A549 (cell line): ENCODE measurements at regions not wholly inside any gene's neighbourhood (a gene's known extent, or its start where the extent isn't known, plus 50 kb on each side); places are given as distances from the start of the nearest gene placed in this dataset.

Experiments used
- CHD2 ChIP-seq: fragments of 150-350 bp; IDR thresholded peaks from 2 replicates; pipeline ENCODE4 v1.6.1; 2014; ENCODE audit warnings: low read length; ENCODE audit not compliant: partially characterized antibody
- CTCF ChIP-seq: fragments of >200 bp; sonication (Bioruptor Twin); formaldehyde crosslinking; IDR thresholded peaks from 3 replicates; pipeline ENCODE4 v1.5.1; 2016
- EP300 ChIP-seq, 2 experiments: fragments of >200 bp; sonication (Bioruptor Twin); formaldehyde crosslinking; IDR thresholded peaks; 2 replicates in 1 of 2; 3 replicates in 1 of 2; pipeline ENCODE4 v1.6.1; 2016 to 2017
- POLR2A ChIP-seq: IDR thresholded peaks from 2 replicates; pipeline ENCODE4 v1.6.1; 2012; ENCODE audit warnings: mild to moderate bottlenecking, low read length
- POLR2AphosphoS2 ChIP-seq: conservative IDR thresholded peaks from 2 replicates; pipeline ENCODE4 v1.6.1; 2012; ENCODE audit warnings: low read length, improper control_type of control experiment, inconsistent platforms
- RCOR1 ChIP-seq: fragments of 150-350 bp; IDR thresholded peaks from 2 replicates; pipeline ENCODE4 v1.6.1; 2014; ENCODE audit warnings: antibody characterized with exemption, low read length, low read depth
- TF ChIP-seq, protein P1 (sequence below): fragments of >200 bp; sonication (Bioruptor Twin); formaldehyde crosslinking; IDR thresholded peaks from 3 replicates; pipeline ENCODE4 v1.6.1; 2016

GRCh38 chr14:61893371-61893940 is 131.2 kb downstream of the SNAPC1 start:
- no peak for TF ChIP-seq POLR2A
- TF ChIP-seq CTCF = no peak
- TF ChIP-seq RCOR1 = no peak
- TF ChIP-seq CHD2 = no peak
- no peak for TF ChIP-seq EP300 (IDR thresholded peaks at IDR 0.05)
- no peak for TF ChIP-seq POLR2AphosphoS2
- TF ChIP-seq, protein P1, sequence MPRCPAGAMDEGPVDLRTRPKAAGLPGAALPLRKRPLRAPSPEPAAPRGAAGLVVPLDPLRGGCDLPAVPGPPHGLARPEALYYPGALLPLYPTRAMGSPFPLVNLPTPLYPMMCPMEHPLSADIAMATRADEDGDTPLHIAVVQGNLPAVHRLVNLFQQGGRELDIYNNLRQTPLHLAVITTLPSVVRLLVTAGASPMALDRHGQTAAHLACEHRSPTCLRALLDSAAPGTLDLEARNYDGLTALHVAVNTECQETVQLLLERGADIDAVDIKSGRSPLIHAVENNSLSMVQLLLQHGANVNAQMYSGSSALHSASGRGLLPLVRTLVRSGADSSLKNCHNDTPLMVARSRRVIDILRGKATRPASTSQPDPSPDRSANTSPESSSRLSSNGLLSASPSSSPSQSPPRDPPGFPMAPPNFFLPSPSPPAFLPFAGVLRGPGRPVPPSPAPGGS = no peak
